ENCODE measurements at regions not wholly inside any gene's neighbourhood (a gene's known extent, or its start where the extent isn't known, plus 50 kb on each side); places are given as distances from the start of the nearest gene placed in this dataset.
"Not testable (repeated sequence)": the region's sequence is repeated elsewhere in the genome, so short reads cannot be mapped to it uniquely, and the experiment has no call there.

- FAIRE-seq = no peak
- no peak for DNase-seq (ENCODE audit: insufficient read length, low spot score)
These were observed 109.5 kb upstream of the LIPC start for GRCh38 chr15:58322253-58322652.

- FAIRE-seq; DNase-seq (ENCODE audit: insufficient read length, low spot score): not testable (repeated sequence)
These were observed 108.5 kb upstream of the LIPC start for GRCh38 chr15:58323321-58323720.

GRCh38 chr15:58324533-58324932 is 107.3 kb upstream of the LIPC start:
- DNase-seq (ENCODE audit: insufficient read length, low spot score) (no peak), FAIRE-seq (no peak)

- no peak for DNase-seq (ENCODE audit: insufficient read length, low spot score)
- no peak for FAIRE-seq
These were observed 103.8 kb upstream of the LIPC start for GRCh38 chr15:58327958-58328357.

- no peak for DNase-seq (ENCODE audit: insufficient read length, low spot score)
- no peak for FAIRE-seq
These were observed 102.6 kb upstream of the LIPC start for GRCh38 chr15:58329211-58329610.

GRCh38 chr15:58329781-58330671 is 101.8 kb upstream of the LIPC start:
- DNase-seq (ENCODE audit: insufficient read length, low spot score) = no peak

GRCh38 chr15:58330741-58331559 is 100.8 kb upstream of the LIPC start:
- no peak for DNase-seq (ENCODE audit: insufficient read length, low spot score)
- no peak for FAIRE-seq

More at GRCh38 chr15:58329781-58330671, 101.8 kb upstream of the LIPC start:
- FAIRE-seq = no peak

- no peak for DNase-seq (ENCODE audit: insufficient read length, low spot score)
- no peak for FAIRE-seq
These were observed 100.3 kb upstream of the LIPC start for GRCh38 chr15:58331560-58331912.

GRCh38 chr15:58331913-58332675 is 99.7 kb upstream of the LIPC start:
- FAIRE-seq (peak; percentile 92), DNase-seq (ENCODE audit: insufficient read length, low spot score) (peak; percentile 78)

GRCh38 chr15:58332676-58333400 is 99.0 kb upstream of the LIPC start:
- no peak for FAIRE-seq
- DNase-seq (ENCODE audit: insufficient read length, low spot score) = no peak

GRCh38 chr15:58334803-58335202 is 97.0 kb upstream of the LIPC start:
- FAIRE-seq = no peak

GRCh38 chr15:58336161-58336560 is 95.6 kb upstream of the LIPC start:
- FAIRE-seq (no peak), DNase-seq (ENCODE audit: insufficient read length, low spot score) (no peak)

More at GRCh38 chr15:58334803-58335202, 97.0 kb upstream of the LIPC start:
- no peak for DNase-seq (ENCODE audit: insufficient read length, low spot score)

- FAIRE-seq (no peak), DNase-seq (ENCODE audit: insufficient read length, low spot score) (no peak)
These were observed 91.6 kb upstream of the LIPC start for GRCh38 chr15:58340176-58340575.

- FAIRE-seq (no peak), DNase-seq (ENCODE audit: insufficient read length, low spot score) (no peak)
These were observed 89.3 kb upstream of the LIPC start for GRCh38 chr15:58342508-58342907.

GRCh38 chr15:58344213-58345070 is 87.3 kb upstream of the LIPC start:
- DNase-seq (ENCODE audit: insufficient read length, low spot score) (no peak), FAIRE-seq (no peak)

- DNase-seq (ENCODE audit: insufficient read length, low spot score) = peak; percentile 48
- FAIRE-seq = no peak
These were observed 85.4 kb upstream of the LIPC start for GRCh38 chr15:58346361-58346760.

- no peak for DNase-seq (ENCODE audit: insufficient read length, low spot score)
- no peak for FAIRE-seq
These were observed 83.5 kb upstream of the LIPC start for GRCh38 chr15:58348095-58348812.

- FAIRE-seq = no peak
- DNase-seq (ENCODE audit: insufficient read length, low spot score) = no peak
These were observed 79.5 kb upstream of the LIPC start for GRCh38 chr15:58352026-58352929.
